Endothelial cell of umbilical vein (primary cell): ENCODE measurements at regions not wholly inside any gene's neighbourhood (a gene's known extent, or its start where the extent isn't known, plus 50 kb on each side); places are given as distances from the start of the nearest gene placed in this dataset.

Experiments used
- BruUV-seq: library from RNA; stranded (reverse); fragments of 400-500 nt; replicated peaks from 2 replicates; lab custom pipeline; 2021; lab: Mats Ljungman, UMichigan
- CTCF ChIA-PET: fragments of 300-600, 350-600 bp; sonication (Branson Sonifier 250); formaldehyde crosslinking; loops from one replicate; lab custom pipeline; 2021; ENCODE audit warnings: antibody characterized with exemption, inconsistent platforms; lab: Charles Lee
- POLR2A ChIA-PET: fragments of 300-600, 350-600 bp; sonication (Branson Sonifier 250); formaldehyde crosslinking; loops from one replicate; lab custom pipeline; 2021; ENCODE audit warnings: antibody characterized with exemption, inconsistent platforms; lab: Charles Lee
- DNase-seq: peaks from one replicate; pipeline ENCODE4 v3.0.0-alpha.2; 2011; ENCODE audit warnings: low read depth, low spot score
- FAIRE-seq: peaks from 2 replicates; lab custom pipeline; 2011; peaks lifted over from hg19 to GRCh38; lab: Jason Lieb, UNC
- H2AFZ ChIP-seq: 2 replicates; pipeline ENCODE4 v1.6.0; 2012; ENCODE audit warnings: low read depth, low read length, control low read depth, inconsistent platforms
- H3K27ac ChIP-seq: 2 replicates; pipeline ENCODE4 v1.5.1; 2011; ENCODE audit warnings: low read depth, mild to moderate bottlenecking, control low read depth, low read length, moderate library complexity; ENCODE audit not compliant: insufficient read depth
- H3K27me3 ChIP-seq, 2 experiments: 2 replicates each; pipeline versions ENCODE4 v1.6.0 to v1.6.1; 2011; ENCODE audit warnings: low read length in 2 of 2, mixed read lengths in 1 of 2; ENCODE audit not compliant: control insufficient read depth in 2 of 2, insufficient read depth in 2 of 2
- H3K36me3 ChIP-seq, 2 experiments: 2 replicates in 1 of 2; 3 replicates in 1 of 2; pipeline ENCODE4 v1.5.1; 2011; ENCODE audit warnings: low read length in 2 of 2, mild to moderate bottlenecking in 1 of 2, moderate library complexity in 1 of 2; ENCODE audit not compliant: control insufficient read depth in 2 of 2, insufficient read depth in 2 of 2; ENCODE audit errors: extremely low read depth in 1 of 2
- H3K4me1 ChIP-seq: 3 replicates; pipeline ENCODE4 v1.5.1; 2011; ENCODE audit warnings: mild to moderate bottlenecking, low read length; ENCODE audit not compliant: control insufficient read depth, insufficient read depth; ENCODE audit errors: extremely low read depth
- H3K4me2 ChIP-seq: 2 replicates; pipeline ENCODE4 v1.6.1; 2011; ENCODE audit warnings: low read length, control low read depth, mixed read lengths; ENCODE audit not compliant: insufficient read depth
- H3K4me3 ChIP-seq, 3 experiments: fragments of 200-600 bp in 1 of 3; sonication (generic), shearing (Covaris generic) in 1 of 3; replicated peaks in 1 of 3; 2 replicates each; pipeline ENCODE4 v1.5.1; 2011 to 2016; ENCODE audit warnings: control low read depth in 3 of 3, low read length in 3 of 3, mild to moderate bottlenecking in 2 of 3, inconsistent platforms in 1 of 3, low read depth in 1 of 3, moderate library complexity in 1 of 3; ENCODE audit not compliant: insufficient read depth in 1 of 3
- H3K79me2 ChIP-seq: 2 replicates; pipeline ENCODE4 v1.6.0; 2012; ENCODE audit warnings: low read length, inconsistent platforms; ENCODE audit not compliant: control insufficient read depth, insufficient read depth
- H3K9ac ChIP-seq: replicated peaks from 2 replicates; pipeline ENCODE3; 2011; ENCODE audit warnings: low read length, control low read depth; ENCODE audit not compliant: insufficient read depth; ENCODE audit errors: extremely low read depth
- H3K9me1 ChIP-seq: replicated peaks from 3 replicates; pipeline ENCODE4 v1.6.0; 2011; ENCODE audit warnings: mild to moderate bottlenecking, low read length; ENCODE audit not compliant: control insufficient read depth, insufficient read depth; ENCODE audit errors: extremely low read depth
- H3K9me3 ChIP-seq: replicated peaks from 2 replicates; pipeline ENCODE4 v1.5.1; 2012; ENCODE audit warnings: low read length, inconsistent platforms; ENCODE audit not compliant: control insufficient read depth, insufficient read depth
- H4K20me1 ChIP-seq: replicated peaks from 2 replicates; pipeline ENCODE3; 2011; ENCODE audit warnings: mild to moderate bottlenecking, low read length; ENCODE audit not compliant: control insufficient read depth, insufficient read depth; ENCODE audit errors: extremely low read depth
- FOS ChIP-seq: IDR thresholded peaks from 2 replicates; pipeline ENCODE4 v1.6.1; 2011; ENCODE audit warnings: mild to moderate bottlenecking, low read length, moderate library complexity, borderline replicate concordance; ENCODE audit not compliant: insufficient read depth
- GATA2 ChIP-seq: IDR thresholded peaks from 2 replicates; pipeline ENCODE4 v1.7.0; 2011; ENCODE audit warnings: low read depth, mild to moderate bottlenecking, moderate library complexity, mixed read lengths, low read length; ENCODE audit not compliant: insufficient read length, insufficient read depth
- JUN ChIP-seq: IDR thresholded peaks from 2 replicates; pipeline ENCODE4 v1.6.1; 2011; ENCODE audit warnings: borderline replicate concordance, low read depth; ENCODE audit not compliant: insufficient read length, insufficient read depth
- POLR2AphosphoS5 ChIP-seq: IDR thresholded peaks from 2 replicates; pipeline ENCODE4 v1.6.1; 2012; ENCODE audit warnings: low read depth, mild to moderate bottlenecking, control low read depth, low read length, moderate library complexity; ENCODE audit not compliant: insufficient read depth
- dilution Hi-C: fragments of 300-500 bp; cut with MboI; formaldehyde crosslinking; loops from one replicate; pipeline ENCODE4 v1.15.0; 2019; ENCODE audit warnings: low sequenced_read_pairs; ENCODE audit not compliant: extremely low pct_ligation_motif_present
- intact Hi-C: fragments of 100-400 bp; cut with micrococcal nuclease; formaldehyde crosslinking; loops from one replicate; pipeline ENCODE4 v1.10.0; 2022
- TF ChIP-seq, protein P1 (sequence below), 2 donors: IDR thresholded peaks; 1 replicate in 1 of 2; 2 replicates in 1 of 2; pipeline ENCODE4 v1.5.1; 2011; ENCODE audit warnings: low read length in 2 of 2, mild to moderate bottlenecking in 2 of 2, moderate library complexity in 2 of 2, control low read depth in 1 of 2, inconsistent platforms in 1 of 2, low read depth in 1 of 2; ENCODE audit not compliant: insufficient read depth in 1 of 2; ENCODE audit errors: extremely low read depth in 1 of 2

DNA sequence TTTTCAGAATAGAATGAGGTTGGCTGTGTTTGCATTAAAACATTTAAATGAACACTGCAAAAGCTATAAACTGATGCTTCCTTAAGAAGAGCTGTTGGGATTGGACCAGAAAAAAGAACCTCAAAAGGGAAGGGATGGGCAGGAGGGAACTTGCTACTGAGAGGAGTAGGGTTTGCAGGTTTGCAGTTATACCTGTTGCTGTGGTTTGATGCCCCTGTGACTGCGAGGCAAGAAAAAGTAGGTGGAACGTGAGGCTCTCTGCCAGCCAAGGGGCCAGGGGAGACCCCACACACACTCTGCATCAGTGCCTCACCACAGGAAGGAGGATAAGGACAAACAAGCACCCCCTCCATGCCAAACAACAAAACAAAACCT is 197.2 kb downstream of the BCAS1 start:
- peak overlapping the region; percentile 23 for H2AFZ ChIP-seq
- intact Hi-C loops (loop anchor here (2.0 to 5.0 kb wide), 2 partner anchors 26 to 281 kb away; partner anchors contain the start of gene ZNF217), dilution Hi-C loops (no loop called here)
- TF ChIP-seq, protein P1, sequence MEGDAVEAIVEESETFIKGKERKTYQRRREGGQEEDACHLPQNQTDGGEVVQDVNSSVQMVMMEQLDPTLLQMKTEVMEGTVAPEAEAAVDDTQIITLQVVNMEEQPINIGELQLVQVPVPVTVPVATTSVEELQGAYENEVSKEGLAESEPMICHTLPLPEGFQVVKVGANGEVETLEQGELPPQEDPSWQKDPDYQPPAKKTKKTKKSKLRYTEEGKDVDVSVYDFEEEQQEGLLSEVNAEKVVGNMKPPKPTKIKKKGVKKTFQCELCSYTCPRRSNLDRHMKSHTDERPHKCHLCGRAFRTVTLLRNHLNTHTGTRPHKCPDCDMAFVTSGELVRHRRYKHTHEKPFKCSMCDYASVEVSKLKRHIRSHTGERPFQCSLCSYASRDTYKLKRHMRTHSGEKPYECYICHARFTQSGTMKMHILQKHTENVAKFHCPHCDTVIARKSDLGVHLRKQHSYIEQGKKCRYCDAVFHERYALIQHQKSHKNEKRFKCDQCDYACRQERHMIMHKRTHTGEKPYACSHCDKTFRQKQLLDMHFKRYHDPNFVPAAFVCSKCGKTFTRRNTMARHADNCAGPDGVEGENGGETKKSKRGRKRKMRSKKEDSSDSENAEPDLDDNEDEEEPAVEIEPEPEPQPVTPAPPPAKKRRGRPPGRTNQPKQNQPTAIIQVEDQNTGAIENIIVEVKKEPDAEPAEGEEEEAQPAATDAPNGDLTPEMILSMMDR (IDR thresholded peaks at IDR 0.05; ENCODE audit: extremely low read depth in 1 of 2, insufficient read depth in 1 of 2, low read depth in 1 of 2, low read length in 2 of 2), result no peak
- TF ChIP-seq POLR2AphosphoS5 (no peak), FOS (no peak)
- no peak for DNase-seq
- H3K9me1 ChIP-seq, result no peaks in the 10 kb centered on the region
- H3K9ac ChIP-seq, result no peak overlapping the region
- H3K4me1 ChIP-seq, result peaks cover 11% of the 10 kb centered on the region
- H4K20me1 ChIP-seq, result no peaks in the 10 kb centered on the region
- H3K9me3 ChIP-seq, result no peaks in the 10 kb centered on the region
- no peak overlapping the region for H3K27ac ChIP-seq
- H3K4me3 ChIP-seq, result no peak overlapping the region
- no peaks in the 10 kb centered on the region for H3K27me3 ChIP-seq
- FAIRE-seq, result no peak
- CTCF ChIA-PET, result interaction anchor here (0.8 to 2.2 kb wide), 6 partner anchors 14 to 294 kb away, joined by 3 to 15 read pairs (median 5); no protein-coding TSS in a partner anchor
- POLR2A ChIA-PET, result no interaction called here
- no peaks in the 10 kb centered on the region for H3K36me3 ChIP-seq
- BruUV-seq, result no TSS peak
- H3K79me2 ChIP-seq, result no peaks in the 10 kb centered on the region
- no peak overlapping the region for H3K4me2 ChIP-seq

DNA sequence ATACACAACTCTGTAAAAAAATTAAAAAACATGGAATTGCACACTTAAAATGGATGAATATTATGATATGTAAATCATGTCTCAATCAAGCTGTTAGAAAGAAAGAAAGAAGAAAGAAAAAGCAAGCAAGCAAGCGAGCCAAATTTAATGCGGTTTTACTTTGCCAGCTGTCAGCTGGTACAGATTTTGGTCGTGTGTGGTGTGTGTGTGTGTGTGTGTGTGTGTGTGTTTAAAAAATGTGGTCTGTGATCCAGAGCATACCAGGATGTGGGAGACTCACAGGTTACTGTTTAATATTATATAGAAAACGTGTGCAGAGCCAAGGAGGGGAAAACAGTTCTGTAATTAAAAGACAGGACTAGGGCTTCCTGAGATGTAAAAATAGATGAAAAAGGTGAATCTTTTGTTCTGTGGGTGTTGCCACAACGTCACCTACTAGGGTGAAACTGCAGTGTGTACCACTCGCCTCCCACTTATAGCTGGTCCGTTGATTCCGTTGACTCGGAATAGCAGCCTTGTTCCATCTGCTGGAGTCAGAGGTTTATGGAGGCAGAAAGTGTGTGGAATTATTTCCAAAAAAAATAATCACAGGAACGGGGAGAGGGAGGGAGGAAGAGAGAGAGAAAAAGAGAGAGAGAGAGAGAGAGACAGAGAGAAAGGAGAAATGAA is 197.7 kb downstream of the BCAS1 start:
- no peak for DNase-seq
- ChIA-PET CTCF (interaction anchor here (0.8 to 2.2 kb wide), 16 partner anchors 12 to 295 kb away, joined by 3 to 15 read pairs (median 4); partner anchors contain the start of gene ZNF217), POLR2A (interaction anchor here (0.6 kb wide), 1 partner anchor 279 kb away, joined by 3 read pairs; the partner anchor contains the start of gene ZNF217)
- no peak overlapping the region for H3K9ac ChIP-seq
- no peaks in the 10 kb centered on the region for H3K79me2 ChIP-seq
- no TSS peak for BruUV-seq
- peak overlapping the region; percentile 65 for H3K27ac ChIP-seq
- no peaks in the 10 kb centered on the region for H3K36me3 ChIP-seq
- no peak overlapping the region for H3K4me3 ChIP-seq
- no peak for TF ChIP-seq JUN
- no peak for TF ChIP-seq GATA2
- peak overlapping the region; percentile 23 for H2AFZ ChIP-seq
- dilution Hi-C loops (no loop called here), intact Hi-C loops (loop anchor here (1.0 to 5.0 kb wide), 4 partner anchors 26 to 280 kb away; partner anchors contain the start of gene ZNF217)
- no peaks in the 10 kb centered on the region for H4K20me1 ChIP-seq
- H3K27me3 ChIP-seq, result no peaks in the 10 kb centered on the region
- H3K9me1 ChIP-seq, result no peaks in the 10 kb centered on the region
- FAIRE-seq, result no peak
- H3K4me2 ChIP-seq, result peak overlapping the region; percentile 0
- no peaks in the 10 kb centered on the region for H3K9me3 ChIP-seq
- peaks cover 11% of the 10 kb centered on the region for H3K4me1 ChIP-seq
